HepG2 (cell line): ENCODE measurements at regions not wholly inside any gene's neighbourhood (a gene's known extent, or its start where the extent isn't known, plus 50 kb on each side); places are given as distances from the start of the nearest gene placed in this dataset.

ENCODE experiments used
- ARNT ChIP-seq: fragments of 450-650 bp; IDR thresholded peaks from 2 replicates; pipeline ENCODE4 v1.6.1; 2017
- KAT2B ChIP-seq: fragments of 150-350 bp; IDR thresholded peaks from 2 replicates; pipeline ENCODE4 v1.6.1; 2014; ENCODE audit warnings: low read depth, low read length, borderline replicate concordance
- MXD4 ChIP-seq: IDR thresholded peaks from 2 replicates; pipeline ENCODE4 v1.6.1; 2016; ENCODE audit warnings: mild to moderate bottlenecking, missing biosample characterization, missing genetic modification reagents
- RFX5 ChIP-seq: IDR thresholded peaks from 2 replicates; pipeline ENCODE4 v1.6.1; 2011; ENCODE audit warnings: low read depth, low read length, improper control_type of control experiment
- SIN3B ChIP-seq: fragments of 150-350 bp; IDR thresholded peaks from 2 replicates; pipeline ENCODE4 v1.6.1; 2014; ENCODE audit warnings: low read length
- SMC3 ChIP-seq: IDR thresholded peaks from 2 replicates; pipeline ENCODE4 v1.6.1; 2011; ENCODE audit warnings: low read length, improper control_type of control experiment
- SRY ChIP-seq: sonication (generic); formaldehyde crosslinking; IDR thresholded peaks from 2 replicates; pipeline ENCODE4 v1.8.0; 2022; ENCODE audit warnings: mild to moderate bottlenecking, missing genetic modification reagents
- THYN1 ChIP-seq: sonication (generic); formaldehyde crosslinking; IDR thresholded peaks from 2 replicates; pipeline ENCODE4 v1.8.1; 2023; ENCODE audit warnings: low read depth, mild to moderate bottlenecking, moderate library complexity, missing genetic modification reagents, borderline replicate concordance
- TP53 ChIP-seq: sonication (generic); formaldehyde crosslinking; conservative IDR thresholded peaks from 2 replicates; pipeline ENCODE4 v1.4.0; 2020; ENCODE audit warnings: missing genetic modification reagents
- ZMYM4 ChIP-seq: sonication (generic); formaldehyde crosslinking; IDR thresholded peaks from 2 replicates; pipeline ENCODE4 v1.8.1; 2023; ENCODE audit warnings: mild to moderate bottlenecking, missing genetic modification reagents
- ZNF749 ChIP-seq: sonication (generic); formaldehyde crosslinking; IDR thresholded peaks from 2 replicates; pipeline ENCODE4 v1.8.0; 2022; ENCODE audit warnings: mild to moderate bottlenecking, missing genetic modification reagents, moderate library complexity, borderline replicate concordance
- TF ChIP-seq, protein P1 (sequence below): sonication (generic); formaldehyde crosslinking; IDR thresholded peaks from 2 replicates; pipeline ENCODE4 v1.9.0; 2021; ENCODE audit warnings: missing genetic modification reagents, borderline replicate concordance
- TF ChIP-seq, protein P2 (sequence below): sonication (generic); formaldehyde crosslinking; IDR thresholded peaks from 2 replicates; pipeline ENCODE4 v1.5.0; 2020; ENCODE audit warnings: missing genetic modification reagents, mild to moderate bottlenecking, borderline replicate concordance
- TF ChIP-seq, protein P3 (sequence below): sonication (generic); formaldehyde crosslinking; IDR thresholded peaks from 2 replicates; pipeline ENCODE4 v1.9.0; 2022; ENCODE audit warnings: missing genetic modification reagents, mild to moderate bottlenecking, borderline replicate concordance
- TF ChIP-seq, protein P4 (sequence below), 2 experiments: sonication (generic) in 1 of 2; formaldehyde crosslinking in 1 of 2; IDR thresholded peaks; 2 replicates each; pipeline versions ENCODE4 v1.4.0 to v1.6.1; 2016 to 2020; ENCODE audit warnings: borderline replicate concordance in 1 of 2, low read depth in 1 of 2, mild to moderate bottlenecking in 1 of 2, missing genetic modification reagents in 1 of 2
- TF ChIP-seq, protein P5 (sequence below): sonication (generic); formaldehyde crosslinking; IDR thresholded peaks from 2 replicates; pipeline ENCODE4 v1.5.0; 2020; ENCODE audit warnings: missing genetic modification reagents
- TF ChIP-seq, protein P6 (sequence below): IDR thresholded peaks from 2 replicates; pipeline ENCODE4 v1.6.1; 2016; ENCODE audit warnings: low read depth, borderline replicate concordance
- TF ChIP-seq, protein P7 (sequence below): IDR thresholded peaks from 2 replicates; pipeline ENCODE4 v1.6.1; 2016

DNA sequence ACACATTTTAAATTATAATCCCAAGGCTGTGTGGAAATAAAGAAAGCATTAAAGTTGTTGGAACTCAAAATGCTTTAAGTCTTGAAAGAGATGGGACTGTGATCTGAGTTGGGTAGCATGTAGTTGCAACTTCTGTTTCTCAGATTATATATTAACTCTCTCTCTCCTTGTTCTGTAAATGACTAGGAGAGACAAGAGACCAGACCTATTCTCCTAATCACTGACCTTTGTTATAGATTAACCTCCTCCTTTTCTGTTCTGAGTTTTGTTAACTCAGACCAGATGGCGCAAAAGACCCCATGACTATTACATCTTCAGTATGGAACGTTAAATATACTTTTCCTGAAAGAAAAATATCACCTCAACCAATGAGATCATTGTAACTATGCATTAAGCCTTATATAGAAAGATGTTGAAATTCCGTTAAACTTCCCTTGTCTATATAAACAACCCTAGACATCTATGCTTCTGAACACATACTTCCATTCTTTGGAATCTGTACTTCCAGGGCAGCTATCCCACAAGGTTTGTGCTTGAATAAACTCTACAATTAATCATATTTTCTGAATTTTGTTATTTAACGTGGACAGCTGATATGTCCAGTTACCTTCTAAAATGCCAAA is 143.5 kb upstream of the TRIM24 start (continued):
- TF ChIP-seq RFX5 (peak; percentile 85; the same call in 1 of the 2 replicates), SIN3B (no peak), SRY (peak; percentile 39; the same call in 1 of the 2 replicates), MXD4 (peak; percentile 59; the same call in 1 of the 2 replicates), TP53 (CRISPR knock-in tag) (no peak), ARNT (no peak), THYN1 (CRISPR knock-in tag) (no peak), SMC3 (peak; percentile 37; the same call in 1 of the 2 replicates), KAT2B (no peak), ZMYM4 (CRISPR knock-in tag) (peak; percentile 94), ZNF749 (no peak)
- TF ChIP-seq, protein P1, sequence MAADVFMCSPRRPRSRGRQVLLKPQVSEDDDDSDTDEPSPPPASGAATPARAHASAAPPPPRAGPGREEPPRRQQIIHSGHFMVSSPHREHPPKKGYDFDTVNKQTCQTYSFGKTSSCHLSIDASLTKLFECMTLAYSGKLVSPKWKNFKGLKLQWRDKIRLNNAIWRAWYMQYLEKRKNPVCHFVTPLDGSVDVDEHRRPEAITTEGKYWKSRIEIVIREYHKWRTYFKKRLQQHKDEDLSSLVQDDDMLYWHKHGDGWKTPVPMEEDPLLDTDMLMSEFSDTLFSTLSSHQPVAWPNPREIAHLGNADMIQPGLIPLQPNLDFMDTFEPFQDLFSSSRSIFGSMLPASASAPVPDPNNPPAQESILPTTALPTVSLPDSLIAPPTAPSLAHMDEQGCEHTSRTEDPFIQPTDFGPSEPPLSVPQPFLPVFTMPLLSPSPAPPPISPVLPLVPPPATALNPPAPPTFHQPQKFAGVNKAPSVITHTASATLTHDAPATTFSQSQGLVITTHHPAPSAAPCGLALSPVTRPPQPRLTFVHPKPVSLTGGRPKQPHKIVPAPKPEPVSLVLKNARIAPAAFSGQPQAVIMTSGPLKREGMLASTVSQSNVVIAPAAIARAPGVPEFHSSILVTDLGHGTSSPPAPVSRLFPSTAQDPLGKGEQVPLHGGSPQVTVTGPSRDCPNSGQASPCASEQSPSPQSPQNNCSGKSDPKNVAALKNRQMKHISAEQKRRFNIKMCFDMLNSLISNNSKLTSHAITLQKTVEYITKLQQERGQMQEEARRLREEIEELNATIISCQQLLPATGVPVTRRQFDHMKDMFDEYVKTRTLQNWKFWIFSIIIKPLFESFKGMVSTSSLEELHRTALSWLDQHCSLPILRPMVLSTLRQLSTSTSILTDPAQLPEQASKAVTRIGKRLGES: 0 out of 2 replicates have a peak, but pooled peaks have one; percentile 68
- TF ChIP-seq, protein P2, sequence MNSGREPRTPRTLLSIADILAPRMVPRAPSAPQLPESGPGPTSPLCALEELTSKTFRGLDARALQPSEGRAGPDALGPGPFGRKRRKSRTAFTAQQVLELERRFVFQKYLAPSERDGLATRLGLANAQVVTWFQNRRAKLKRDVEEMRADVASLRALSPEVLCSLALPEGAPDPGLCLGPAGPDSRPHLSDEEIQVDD (CRISPR knock-in tag): no peak
- TF ChIP-seq, protein P3, sequence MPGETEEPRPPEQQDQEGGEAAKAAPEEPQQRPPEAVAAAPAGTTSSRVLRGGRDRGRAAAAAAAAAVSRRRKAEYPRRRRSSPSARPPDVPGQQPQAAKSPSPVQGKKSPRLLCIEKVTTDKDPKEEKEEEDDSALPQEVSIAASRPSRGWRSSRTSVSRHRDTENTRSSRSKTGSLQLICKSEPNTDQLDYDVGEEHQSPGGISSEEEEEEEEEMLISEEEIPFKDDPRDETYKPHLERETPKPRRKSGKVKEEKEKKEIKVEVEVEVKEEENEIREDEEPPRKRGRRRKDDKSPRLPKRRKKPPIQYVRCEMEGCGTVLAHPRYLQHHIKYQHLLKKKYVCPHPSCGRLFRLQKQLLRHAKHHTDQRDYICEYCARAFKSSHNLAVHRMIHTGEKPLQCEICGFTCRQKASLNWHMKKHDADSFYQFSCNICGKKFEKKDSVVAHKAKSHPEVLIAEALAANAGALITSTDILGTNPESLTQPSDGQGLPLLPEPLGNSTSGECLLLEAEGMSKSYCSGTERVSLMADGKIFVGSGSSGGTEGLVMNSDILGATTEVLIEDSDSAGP (CRISPR knock-in tag): no peak
- TF ChIP-seq, protein P4, sequence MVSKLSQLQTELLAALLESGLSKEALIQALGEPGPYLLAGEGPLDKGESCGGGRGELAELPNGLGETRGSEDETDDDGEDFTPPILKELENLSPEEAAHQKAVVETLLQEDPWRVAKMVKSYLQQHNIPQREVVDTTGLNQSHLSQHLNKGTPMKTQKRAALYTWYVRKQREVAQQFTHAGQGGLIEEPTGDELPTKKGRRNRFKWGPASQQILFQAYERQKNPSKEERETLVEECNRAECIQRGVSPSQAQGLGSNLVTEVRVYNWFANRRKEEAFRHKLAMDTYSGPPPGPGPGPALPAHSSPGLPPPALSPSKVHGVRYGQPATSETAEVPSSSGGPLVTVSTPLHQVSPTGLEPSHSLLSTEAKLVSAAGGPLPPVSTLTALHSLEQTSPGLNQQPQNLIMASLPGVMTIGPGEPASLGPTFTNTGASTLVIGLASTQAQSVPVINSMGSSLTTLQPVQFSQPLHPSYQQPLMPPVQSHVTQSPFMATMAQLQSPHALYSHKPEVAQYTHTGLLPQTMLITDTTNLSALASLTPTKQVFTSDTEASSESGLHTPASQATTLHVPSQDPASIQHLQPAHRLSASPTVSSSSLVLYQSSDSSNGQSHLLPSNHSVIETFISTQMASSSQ (IDR thresholded peaks at IDR 0.05; ENCODE audit: low read depth): peak; percentile 99
- TF ChIP-seq, protein P4 (CRISPR knock-in tag; IDR thresholded peaks at IDR 0.05; ENCODE audit: borderline replicate concordance): peak; percentile 99
- TF ChIP-seq, protein P5, sequence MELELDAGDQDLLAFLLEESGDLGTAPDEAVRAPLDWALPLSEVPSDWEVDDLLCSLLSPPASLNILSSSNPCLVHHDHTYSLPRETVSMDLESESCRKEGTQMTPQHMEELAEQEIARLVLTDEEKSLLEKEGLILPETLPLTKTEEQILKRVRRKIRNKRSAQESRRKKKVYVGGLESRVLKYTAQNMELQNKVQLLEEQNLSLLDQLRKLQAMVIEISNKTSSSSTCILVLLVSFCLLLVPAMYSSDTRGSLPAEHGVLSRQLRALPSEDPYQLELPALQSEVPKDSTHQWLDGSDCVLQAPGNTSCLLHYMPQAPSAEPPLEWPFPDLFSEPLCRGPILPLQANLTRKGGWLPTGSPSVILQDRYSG (CRISPR knock-in tag): no peak
- TF ChIP-seq, protein P6, sequence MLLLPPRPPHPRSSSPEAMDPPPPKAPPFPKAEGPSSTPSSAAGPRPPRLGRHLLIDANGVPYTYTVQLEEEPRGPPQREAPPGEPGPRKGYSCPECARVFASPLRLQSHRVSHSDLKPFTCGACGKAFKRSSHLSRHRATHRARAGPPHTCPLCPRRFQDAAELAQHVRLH: no peak
- TF ChIP-seq, protein P7, sequence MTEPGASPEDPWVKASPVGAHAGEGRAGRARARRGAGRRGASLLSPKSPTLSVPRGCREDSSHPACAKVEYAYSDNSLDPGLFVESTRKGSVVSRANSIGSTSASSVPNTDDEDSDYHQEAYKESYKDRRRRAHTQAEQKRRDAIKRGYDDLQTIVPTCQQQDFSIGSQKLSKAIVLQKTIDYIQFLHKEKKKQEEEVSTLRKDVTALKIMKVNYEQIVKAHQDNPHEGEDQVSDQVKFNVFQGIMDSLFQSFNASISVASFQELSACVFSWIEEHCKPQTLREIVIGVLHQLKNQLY (CRISPR knock-in tag): peak; percentile 15; the same call in 1 of the 2 replicates
